ENCODE measurements at regions not wholly inside any gene's neighbourhood (a gene's known extent, or its start where the extent isn't known, plus 50 kb on each side); places are given as distances from the start of the nearest gene placed in this dataset.

- TF ChIP-seq CTCF (conservative IDR thresholded peaks at IDR 0.05; ENCODE audit: low read depth, low read length) (no peak), EZH2 (IDR thresholded peaks at IDR 0.05; ENCODE audit: borderline replicate concordance, low read depth, low read length, poor library complexity, severe bottlenecking) (no peak)
Observed at GRCh38 chr13:91072486-91072885, 275.0 kb upstream of the MIR17HG start.

All from A673 (cell line).